ELR (cell line): ENCODE measurements at regions not wholly inside any gene's neighbourhood (a gene's known extent, or its start where the extent isn't known, plus 50 kb on each side); places are given as distances from the start of the nearest gene placed in this dataset.
A peak's percentile ranks its signal among the peaks of the same experiment; 100 is the strongest.
"Not testable (repeated sequence)": the region's sequence is repeated elsewhere in the genome, so short reads cannot be mapped to it uniquely, and the experiment has no call there.

Source experiments
- DNase-seq: peaks from one replicate; pipeline ENCODE4 v3.0.0-alpha.2; 2015; ENCODE audit warnings: low read depth

DNA sequence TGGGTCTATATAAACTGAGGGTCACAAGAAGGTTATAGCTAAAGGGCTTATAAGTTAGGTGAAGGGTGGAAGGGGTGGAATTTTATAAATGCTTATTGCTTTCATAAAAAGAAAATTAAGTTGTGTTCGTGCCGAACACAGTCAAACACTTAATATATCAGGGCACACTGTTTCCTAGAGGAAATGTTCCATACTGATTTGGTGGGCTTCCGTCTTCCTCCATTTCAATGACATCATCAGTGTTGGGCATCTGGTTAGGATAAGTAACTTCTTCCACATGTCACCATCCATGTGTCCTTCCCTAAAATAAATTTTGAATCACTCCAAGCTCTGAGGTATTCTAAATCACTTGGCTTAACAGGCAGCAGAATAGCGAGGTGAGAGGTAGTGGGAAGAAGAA lies 466.4 kb downstream of the MED13L start:
- no peak for DNase-seq

DNA sequence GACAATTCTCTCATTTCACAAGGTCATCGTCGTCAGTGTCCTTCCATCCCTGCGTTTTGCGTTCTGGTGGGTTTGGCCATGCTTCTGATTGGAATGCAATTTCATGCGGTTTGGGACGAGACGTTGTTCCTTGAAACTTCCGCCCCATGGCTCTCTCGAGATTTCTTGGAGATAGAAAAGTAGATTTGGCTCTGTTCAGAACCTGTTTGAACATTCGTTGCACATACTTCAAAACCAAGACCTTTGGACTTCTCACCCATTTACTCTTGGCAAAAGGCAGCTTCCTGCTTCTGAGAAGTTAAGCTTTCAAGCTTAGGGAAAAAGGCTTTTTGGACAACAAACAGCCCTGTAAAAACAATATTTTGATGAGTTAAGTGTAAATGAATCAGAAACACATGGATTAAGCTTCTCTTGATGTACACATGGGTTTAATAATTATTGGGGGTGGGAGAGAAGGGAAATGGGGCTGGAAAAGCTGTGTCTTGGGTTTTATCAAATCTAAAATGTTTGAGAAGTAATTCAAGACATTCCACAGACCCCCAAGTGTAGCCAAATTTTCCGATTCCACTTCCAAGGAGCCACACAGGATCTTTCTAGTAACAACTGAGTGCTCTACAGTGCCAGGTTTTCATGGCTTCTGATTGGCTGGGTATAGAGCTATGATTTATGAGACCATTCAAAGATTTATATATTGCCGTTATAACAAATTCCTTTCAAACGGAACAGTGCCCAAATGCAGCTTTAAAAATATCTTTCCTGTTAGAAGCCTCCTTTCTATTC lies 467.2 kb downstream of the MED13L start:
- DNase-seq, result no peak

DNA sequence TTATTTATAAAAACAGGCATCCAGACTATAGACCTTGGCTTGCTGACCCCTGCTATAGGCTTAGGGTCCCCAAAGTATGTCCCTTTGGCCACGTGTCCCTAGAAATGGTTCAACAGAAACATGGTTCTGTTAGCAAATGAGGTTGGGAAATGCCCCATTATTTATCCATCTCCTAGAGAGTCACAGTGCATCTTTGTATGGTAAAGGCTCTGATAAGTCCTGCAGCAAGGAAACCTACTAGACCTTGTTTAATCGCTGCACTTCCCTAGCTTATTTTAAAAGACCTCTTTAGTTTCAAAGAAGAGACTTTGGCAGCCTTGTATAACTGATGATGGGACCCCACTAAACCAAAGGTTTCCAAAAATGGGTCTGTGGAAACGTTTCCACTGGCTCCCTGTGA lies 471.5 kb downstream of the MED13L start:
- DNase-seq, result no peak

DNA sequence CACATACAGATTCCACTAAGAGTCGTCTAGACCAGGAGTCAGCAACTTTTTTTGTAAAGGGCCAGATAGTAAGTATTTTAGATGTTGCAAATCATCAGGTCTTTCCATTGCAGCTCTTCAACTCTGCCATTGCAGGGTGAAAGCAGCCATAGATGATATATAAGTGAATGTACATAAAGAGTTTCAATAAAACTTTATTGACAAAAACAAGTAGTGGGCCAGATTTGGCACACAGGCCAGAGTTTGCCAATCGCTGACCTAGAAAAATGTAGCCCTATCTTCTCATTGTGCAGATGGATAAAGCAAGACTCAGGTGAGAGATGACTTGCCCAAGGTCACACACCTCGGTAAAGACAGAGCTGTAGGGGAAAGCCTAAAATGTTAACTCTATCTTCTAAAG lies 474.7 kb downstream of the MED13L start:
- no peak for DNase-seq

DNA sequence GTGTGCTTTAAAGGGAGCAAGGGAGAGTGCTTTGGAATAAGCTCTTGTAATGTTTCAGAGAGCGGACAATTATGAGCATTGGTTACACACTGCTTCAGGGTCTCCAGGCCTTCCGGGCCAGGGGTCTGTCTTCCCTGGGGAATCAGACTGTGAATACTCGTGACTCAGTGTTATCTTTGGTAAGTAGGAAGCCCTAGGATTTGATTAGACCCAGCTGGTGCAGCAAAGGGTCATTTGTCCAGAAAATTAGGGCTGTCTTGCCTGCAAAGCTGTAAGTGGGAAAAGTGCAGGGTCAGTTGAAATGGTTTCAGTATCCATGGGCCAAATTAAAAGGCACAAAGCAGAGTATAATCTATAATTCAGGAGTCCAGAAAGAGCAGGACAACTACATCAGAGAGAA lies 475.6 kb downstream of the MED13L start:
- no peak for DNase-seq

DNA sequence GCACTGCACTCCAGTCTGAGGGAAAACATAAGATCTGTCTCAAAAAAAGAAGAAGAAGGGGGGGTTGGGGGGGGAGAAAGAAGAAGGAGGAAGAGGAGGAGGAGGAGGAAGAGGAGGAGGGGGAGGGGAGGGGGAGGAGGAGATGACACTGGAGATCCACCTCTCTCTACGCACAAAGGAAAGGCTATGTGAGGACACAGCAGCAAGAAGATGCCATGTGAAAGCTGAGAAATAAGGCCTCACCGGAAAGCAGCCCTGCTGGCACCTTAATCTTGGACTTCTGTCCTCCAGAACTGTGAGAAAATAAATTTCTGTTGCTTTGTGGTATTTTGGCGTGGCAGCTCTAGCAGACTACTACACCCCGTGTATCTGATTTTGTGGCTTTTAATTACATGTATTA lies 477.9 kb downstream of the MED13L start:
- DNase-seq, result no peak

DNA sequence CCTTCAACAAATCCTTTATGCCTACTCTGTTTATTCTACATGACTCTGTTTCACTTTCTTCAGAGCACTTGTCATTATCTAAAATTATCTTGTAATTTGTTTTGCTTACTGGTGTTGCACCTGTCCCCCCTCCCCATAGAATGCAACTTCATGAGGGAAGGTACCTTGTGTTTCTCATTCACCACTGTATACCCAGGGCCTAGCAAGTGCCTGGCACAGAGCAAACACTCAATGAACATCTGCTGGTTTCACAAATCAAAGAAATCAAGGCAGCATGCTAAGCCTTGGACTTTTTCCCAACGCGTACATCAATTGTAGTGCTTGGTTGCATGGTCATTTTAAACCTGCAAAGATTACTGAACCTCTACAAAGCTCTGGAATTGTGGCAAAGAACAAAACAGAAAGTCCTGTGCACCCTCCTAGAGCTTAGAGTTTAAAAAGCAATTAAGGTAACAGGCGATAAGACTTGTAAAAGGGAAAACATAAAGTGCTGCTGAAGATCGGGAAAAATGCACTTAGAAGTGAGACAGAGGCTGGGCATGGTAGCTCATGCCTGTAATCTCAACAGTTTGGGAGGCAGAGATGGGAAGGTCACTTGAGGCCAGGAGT lies 479.1 kb downstream of the MED13L start:
- DNase-seq, result no peak

DNA sequence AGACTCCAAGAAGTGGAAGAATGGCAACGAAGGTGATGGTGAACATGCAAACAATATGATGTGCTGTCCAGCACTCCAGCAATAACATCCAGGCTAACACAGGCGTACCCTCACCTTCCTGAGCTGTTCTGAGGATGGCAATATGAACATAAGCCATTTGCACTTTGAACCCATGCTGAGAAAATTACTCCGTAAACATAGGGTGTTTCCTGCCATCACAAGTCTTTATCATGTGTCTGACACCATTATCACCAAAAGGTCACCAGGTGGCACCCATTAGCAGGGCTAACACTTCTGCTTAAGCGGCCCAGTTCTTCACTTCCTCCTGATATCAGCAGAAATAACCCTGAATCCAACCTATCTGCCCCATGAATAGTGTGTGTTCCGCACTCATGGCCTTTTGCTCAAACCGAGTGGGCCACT lies 482.8 kb downstream of the MED13L start:
- DNase-seq, result no peak

DNA sequence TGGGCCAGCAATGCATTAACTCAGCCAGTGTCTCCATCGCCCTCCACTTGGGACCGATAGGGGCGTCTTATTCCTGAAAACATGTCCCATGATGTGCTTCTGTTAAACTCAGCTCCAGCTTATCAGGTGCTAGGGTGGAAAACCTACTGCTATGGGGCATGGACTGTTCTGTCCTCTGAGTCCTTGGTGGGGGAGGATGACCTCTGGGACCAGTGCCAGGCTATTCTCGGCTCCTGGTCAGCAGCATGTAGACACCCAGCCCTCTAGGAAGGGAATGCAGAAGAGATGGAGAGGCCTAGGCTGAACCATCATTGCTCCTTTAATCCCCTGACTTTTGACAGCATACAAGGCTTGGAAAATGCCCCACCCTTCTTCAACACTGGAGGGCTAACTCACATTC lies 486.2 kb downstream of the MED13L start:
- no peak for DNase-seq

DNA sequence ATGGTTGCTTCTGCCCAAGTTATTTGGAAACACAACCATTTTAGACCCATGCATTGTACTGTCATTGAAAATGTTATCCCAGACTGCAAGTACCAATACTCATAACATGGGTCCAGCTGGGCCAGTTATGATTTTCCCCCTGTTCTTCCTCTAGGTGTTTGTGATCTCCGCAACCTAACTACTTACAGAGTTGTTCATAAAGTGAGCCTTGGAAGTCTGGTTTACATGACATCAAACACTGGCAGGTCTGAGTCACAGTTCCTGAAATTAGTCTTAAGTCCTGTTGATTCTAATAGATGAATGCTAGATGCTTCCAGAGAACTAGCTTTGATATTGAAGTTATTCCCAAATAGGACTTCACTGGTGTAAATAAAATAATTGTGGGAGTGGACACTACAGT lies 487.0 kb downstream of the MED13L start:
- DNase-seq, result no peak

DNA sequence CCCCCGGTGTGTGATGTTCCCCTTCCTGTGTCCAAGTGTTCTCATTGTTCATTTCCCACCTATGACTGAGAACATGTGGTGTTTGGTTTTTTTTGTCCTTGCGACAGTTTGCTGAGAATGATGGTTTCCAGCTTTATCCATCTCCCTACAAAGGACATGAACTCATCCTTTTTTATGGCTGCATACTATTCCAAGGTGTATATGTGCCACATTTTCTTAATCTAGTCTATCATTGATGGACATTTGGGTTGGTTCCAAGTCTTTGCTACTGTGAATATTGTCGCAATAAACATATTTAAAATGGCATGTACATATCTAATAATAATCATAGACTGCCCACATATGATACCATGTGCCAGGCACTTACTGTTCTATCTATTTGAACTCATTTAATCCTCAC lies 491.0 kb downstream of the MED13L start:
- not testable (repeated sequence) for DNase-seq

DNA sequence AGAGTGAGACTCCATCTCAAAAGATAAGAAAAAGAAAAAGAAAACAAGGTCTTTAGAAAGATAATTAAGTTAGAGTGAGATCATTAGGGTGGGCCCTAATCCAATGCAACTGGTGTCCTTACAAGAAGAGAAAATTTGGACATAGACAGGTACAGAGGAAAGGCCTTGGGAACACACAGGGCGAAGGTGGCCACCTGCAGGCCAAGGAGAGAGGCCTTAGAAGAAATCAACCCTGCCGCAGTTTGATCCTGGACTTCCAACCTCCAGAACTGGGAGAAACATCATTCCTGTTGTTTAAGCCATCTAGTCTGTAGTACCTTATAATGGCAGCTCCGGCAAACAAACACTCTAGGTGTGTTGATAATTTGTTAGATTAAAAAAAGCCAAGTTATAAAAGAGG lies 491.9 kb downstream of the MED13L start:
- no peak for DNase-seq

DNA sequence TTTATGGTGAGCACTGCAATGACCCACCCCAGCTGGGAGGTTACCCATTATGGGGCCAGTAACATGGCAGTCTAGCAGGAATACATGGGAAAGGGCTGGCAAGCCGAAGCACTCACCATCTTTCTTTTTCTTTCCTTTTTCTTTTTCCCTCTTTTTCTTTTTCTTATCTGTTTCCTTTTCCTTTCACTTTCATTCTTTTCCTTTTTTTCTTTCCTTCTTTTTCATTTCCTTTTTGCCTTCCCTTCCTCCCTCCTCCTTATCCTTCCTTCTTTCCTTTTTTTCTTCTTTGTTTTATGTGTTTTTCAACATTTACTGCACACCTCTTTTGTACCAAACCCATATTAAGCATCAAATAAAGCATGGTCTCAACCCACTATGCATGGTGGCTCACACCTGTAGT lies 501.1 kb downstream of the MED13L start:
- no peak for DNase-seq

DNA sequence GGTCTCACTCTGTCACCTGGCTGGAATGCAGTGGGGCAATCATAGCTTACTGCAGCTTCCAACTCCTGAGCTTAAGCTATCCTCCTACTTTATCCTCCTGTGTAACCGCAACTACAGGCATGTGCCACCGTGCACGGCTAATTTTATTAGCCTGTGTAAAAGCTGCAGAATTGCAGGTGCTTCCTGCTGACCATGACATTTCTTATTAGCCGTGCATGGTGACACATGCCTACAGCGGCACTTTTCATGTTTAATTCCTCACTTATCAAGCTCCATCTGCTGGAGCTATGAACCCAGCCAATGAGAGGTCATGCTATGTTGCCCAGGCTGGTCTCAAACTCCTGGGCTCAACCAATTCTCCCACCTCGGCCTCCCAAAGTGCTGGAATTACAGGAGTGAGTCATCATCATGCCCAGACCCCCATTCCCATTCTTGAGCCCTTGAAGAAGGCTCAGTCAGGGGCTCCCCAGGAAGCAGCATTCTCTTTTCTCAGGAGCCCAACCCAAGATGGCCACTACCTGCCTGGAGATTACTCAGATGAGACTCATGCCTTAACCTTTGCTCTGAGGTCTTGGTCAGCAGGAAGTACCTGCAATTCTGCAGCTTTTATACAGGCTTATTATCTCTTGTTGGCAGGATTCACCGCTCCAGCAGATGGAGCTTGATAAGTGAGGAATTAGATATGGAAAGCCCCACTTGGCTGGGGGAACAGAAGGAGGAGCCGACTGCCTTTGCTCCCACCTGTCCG lies 503.2 kb downstream of the MED13L start:
- no peak for DNase-seq

DNA sequence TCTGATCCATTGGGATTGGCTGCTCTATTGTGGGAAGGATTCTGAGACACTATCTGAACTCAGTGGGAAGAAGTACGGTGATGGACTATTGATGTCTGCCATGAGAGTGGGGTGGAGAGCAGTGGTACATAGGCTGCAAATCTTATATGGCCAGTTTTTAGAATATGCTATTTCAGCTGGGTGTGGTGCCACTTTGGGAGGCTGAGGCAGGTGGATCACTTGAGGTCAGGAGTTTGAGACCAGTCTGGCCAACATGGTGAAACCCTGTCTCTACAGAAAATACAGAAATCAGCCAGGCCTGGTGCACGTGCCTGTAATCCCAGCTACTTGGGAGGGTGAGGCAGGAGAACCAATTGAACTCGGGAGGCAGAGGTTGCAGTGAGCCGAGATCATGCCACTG lies 505.9 kb downstream of the MED13L start:
- DNase-seq, result no peak

DNA sequence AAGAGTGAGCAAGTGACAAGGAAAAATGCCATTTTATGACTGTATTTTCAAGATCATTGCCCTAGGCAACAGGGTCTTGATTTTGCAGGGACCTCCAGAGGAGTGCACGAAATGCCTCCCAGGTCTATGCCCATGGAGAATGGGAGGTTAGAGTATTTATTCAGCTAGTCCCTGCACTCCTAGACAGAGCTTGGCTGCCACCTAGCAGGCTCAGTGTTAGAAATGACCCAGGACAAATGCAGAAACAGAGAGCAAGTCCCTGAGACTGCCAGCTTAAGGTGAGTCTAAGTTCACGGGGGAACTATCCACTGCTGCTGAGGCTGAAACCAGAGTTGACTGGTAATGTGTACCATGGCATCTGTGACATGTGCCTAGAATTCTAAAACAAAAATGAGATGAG lies 506.4 kb downstream of the MED13L start:
- DNase-seq, result peak; percentile 47

DNA sequence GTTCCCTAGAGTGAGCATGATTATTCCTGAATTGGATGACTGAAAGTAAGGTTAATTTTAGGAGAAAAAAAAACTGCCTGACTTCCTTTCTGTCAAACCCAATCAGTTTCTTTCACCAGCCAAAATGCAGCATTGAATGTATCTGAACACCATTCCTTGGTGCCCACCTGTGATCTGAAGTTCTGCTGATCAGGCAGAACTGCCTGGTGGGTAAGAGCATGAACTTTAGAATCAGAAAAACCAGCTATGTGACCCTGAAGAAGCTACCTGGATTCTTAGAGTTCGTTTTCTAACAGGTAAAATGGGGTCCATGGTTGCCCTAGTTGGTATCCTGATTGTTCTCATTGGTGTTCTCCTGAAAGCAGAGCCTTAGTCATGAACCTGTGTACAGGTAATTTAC lies 506.9 kb downstream of the MED13L start:
- no peak for DNase-seq

DNA sequence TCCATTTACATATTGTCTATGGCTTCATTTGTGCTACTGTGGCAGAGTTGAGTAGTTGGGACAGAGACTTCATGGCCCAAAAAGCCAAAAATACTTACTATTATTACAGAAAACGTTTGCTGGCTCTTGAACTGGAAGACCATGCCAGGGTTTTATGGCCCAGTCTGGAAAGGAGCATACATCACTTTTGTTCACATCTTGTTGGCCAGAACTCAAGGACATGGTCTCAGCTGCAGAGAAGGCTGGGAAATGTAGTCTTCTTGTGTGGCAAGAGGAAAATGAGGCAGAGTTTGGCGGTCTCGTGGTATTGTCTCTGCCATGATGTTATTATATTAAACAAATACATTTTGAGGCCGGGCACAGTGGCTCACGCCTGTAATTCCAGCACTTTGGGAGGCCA lies 509.6 kb downstream of the MED13L start:
- no peak for DNase-seq

DNA sequence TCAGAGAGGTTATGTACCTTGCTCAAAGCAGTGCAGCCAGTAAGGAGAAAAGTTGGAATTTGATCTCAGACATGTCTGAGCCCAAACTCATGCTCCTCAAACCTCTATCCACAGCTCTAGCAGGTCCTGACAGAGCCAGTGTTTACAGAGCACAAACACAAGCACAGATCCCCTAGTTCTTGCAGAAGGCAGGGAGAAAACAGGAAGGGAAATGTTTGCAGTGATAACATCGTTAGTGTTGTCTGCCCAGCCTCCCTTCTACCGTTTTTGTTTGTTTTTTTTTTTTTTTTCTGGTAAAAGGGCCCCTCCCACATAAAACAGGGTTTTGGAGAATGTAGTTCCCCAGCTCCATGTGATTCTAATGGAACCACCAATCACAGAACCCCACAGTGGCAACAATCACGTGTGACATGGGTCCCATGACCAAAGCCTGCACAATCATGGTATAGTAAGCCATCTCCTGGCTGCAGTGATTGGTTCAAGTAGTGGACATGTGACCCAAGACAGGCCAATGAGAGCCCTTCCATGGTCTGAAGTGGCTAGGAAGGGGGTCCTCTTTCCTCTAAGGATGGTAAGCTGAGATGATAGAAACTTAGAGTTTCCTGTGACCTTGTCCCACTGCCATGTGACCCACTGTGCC lies 513.4 kb downstream of the MED13L start:
- DNase-seq, result no peak

DNA sequence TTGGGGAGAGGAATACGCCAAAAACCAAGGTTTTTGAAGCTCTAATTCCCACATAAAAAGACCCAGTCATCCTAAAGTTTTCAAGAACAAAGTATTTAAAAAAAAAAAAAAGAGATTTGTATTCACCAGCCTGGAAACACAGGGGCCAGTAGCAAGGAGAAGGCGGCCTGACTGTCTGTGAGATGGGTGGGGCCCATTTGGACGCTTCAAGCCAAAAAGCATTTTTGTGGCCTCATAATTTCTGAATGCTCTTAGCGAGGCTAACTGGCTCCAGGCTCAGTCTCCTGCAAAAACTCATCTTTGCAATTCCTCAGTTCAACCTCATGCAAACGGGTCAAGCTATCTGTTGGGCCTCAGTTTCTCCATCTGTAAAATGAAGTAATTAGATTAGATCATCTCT lies 514.1 kb downstream of the MED13L start:
- no peak for DNase-seq

DNA sequence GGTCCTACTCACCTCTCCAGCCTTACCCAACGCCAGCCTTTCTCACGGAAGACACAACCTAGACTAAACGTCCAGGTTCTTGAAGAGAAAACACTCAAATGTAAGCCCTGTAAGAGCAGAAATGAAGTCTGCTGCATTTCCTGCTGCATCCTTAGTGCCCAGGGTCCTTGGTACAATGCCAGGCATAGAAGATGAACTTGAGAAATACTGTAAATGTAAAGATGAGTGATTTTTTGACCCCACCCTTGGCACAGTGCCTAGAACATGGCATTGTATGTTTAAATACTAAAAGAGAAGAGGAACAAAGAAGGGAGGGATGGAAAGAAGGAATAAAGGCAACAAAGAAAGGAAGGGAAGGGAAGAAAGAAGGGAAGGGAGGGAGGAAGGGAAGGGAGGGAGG lies 514.6 kb downstream of the MED13L start:
- no peak for DNase-seq

DNA sequence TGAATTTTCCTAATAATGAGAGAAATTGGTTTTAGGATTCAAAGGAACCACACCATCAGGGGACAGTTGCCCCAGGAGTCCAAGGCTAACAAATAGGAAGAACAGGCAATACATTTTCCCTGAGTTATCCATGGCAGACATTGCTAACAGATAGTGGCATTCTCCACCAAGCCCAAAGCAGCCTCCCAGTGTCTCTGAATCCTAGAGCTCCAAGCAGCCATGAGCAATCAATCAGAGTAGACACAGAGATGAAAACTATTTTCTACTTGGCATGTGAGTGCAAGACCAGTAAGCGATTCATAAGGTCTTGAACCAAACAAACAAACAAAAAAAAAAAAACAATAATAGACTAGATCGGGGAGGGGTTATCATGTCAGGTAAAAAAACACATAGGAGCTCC lies 515.7 kb downstream of the MED13L start:
- DNase-seq, result peak; percentile 38

DNA sequence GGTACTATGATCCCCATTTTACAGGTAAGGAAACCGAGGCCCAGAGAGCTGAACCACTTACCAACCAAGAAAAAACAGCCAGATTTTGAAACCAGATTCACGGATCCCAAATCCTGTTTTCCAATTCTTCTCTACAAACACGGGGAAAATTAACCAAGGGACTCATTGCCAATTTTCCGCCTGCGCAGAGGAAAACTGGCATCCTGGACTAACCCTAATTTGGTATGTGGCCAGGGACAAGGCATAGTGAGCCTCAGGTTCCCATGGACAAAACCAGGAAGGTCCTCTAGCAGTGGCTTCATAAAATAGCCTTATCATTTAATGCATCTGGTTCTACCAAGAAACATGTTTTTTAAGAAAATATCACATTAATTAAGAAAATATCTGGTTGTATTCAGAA lies 517.3 kb downstream of the MED13L start:
- no peak for DNase-seq
